Activated CD4-positive, alpha-beta T cell treated with anti-CD3 and anti-CD28 coated beads for 1 hour (primary cell): ENCODE measurements at regions not wholly inside any gene's neighbourhood (a gene's known extent, or its start where the extent isn't known, plus 50 kb on each side); places are given as distances from the start of the nearest gene placed in this dataset.
"Not testable (repeated sequence)": the region's sequence is repeated elsewhere in the genome, so short reads cannot be mapped to it uniquely, and the experiment has no call there.

ENCODE experiments used
- DNase-seq: peaks from one replicate; pipeline ENCODE4 v3.0.0-alpha.2; 2020

DNA sequence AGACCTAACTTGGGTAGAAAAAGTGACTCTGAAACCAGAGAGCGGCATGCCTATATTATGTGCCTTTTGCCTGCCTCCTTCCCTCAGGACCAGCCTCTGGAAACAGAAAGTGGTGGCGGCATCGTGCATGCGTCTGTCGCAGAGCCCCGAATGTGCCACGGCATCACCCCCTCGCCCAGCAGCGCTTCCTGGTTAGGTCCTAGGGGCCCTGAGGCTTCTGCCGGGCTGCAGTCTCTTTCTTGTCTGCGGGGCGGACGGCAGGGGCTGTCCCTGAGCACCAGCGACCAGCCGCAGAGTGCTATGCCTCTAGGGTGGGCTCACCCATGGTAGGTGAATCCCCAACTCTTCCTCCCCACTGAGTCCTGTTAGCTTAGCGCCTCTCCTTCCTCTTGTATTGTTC lies 68.7 kb downstream of the VSIG4 start:
- DNase-seq = no peak

- not testable (repeated sequence) for DNase-seq
Measured at GRCh38 chrX:65967159-65967558, 72.7 kb downstream of the VSIG4 start.

- no peak for DNase-seq
Measured at GRCh38 chrX:65961714-65962113, 78.2 kb downstream of the VSIG4 start.

GRCh38 chrX:65948103-65948502 lies 91.8 kb downstream of the VSIG4 start:
- DNase-seq = no peak

DNA sequence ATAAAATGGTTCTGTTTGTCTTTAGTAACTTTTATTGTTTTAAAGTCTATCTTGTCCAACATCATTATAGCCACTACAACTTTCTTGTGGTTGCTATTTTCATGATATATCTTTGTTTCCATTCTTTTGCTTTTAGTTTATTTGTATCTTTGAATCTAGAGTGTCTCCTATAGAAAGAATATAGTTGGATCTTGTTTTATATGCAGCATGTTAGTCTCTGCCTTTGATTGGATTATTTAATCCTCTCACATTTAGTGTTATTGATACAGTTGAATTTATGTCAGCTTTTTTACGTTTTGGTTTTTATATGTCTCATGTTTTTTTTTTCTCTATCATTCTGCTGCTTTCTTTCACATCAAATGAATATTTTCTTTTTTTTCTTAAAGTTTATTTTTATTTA lies 98.1 kb downstream of the VSIG4 start:
- DNase-seq = no peak

DNA sequence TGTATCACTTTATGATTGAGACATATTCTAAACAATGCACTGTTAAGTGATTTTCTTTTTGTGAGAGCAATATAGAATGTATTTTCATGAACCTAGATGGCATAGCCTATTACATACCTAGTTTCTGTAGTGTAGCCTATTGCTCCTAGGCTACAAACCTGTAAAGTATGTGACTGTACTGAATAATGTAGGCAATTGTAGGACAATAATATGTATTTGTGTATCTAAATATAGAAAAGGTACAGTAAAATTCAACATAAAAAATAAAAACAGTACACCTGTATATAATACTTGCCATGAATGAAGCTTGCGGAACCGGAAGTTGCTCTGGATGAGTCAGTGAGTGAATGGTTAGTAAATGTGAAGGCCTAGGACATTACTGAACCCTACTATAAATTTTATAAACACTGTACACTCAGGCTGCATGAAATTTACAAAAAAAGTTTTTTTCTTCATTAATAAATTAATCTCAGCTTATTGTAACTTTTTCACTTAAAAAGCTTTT lies 106.7 kb downstream of the VSIG4 start:
- no peak for DNase-seq

DNA sequence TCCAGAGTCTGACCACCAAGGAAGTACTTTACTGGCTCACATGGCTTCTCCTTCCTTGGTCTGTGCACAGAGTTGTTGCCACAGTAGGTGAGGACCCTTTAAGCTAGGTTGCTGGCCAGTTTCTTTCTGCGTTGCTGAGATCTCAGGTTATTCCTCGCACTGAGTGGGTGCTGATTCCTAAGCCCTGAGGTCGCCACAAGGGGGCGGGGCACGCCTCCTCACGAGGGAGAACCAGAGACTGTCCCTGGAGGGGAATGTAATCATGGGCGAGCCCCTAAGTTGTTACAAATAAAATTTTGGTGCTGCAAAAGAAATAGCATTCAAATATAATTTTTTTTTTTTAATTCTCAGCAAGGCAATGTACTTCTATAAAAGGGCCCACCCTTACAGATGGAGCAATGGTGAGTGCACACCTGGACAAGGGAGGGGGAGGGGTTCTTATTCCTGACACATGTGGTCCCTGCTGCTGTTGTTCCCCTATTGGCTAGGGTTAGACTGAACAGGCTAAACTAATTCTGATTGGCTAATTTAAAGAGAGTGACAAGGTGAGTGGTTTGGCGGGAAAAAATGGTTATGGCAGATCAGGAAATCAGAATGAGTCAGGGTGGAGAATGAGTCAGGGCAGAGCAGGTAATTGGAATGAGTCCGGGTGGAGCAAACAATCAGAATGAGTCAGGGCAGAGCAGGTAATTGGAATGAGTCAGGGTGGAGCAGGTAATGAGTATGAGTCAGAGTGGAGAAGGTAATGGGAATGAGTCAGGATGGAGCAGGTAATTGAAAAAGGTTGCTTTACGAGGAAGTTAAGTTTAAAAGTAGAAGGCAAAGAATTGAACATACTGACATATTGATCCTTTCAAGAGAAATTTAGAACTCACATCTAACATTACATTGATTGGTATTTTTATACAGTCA lies 107.5 kb downstream of the VSIG4 start:
- DNase-seq = no peak

DNA sequence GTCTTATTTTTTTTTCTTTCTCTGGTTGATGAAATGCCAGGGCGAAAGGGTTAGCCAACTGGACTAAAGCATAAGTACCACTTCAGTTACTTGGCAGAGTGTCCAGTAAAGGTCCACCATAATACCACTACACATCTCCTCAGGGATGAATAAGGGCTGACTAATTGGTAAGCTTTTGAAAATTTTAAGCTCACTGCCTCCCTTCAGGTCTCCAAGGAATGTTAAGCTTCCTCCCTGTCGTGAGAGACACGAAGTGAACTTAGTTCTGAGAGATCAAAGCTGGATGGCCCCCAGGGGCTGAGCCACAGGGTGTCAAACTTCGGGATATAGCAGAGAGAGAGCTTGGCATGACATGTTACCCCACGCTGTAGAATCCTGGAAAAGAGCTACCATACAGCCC lies 111.4 kb downstream of the VSIG4 start:
- DNase-seq = no peak

GRCh38 chrX:65927386-65927785 lies 112.5 kb downstream of the VSIG4 start:
- DNase-seq = not testable (repeated sequence)

- no peak for DNase-seq
Measured at GRCh38 chrX:65926095-65927019, 113.5 kb downstream of the VSIG4 start.

- no peak for DNase-seq
Measured at GRCh38 chrX:65925592-65925991, 114.3 kb downstream of the VSIG4 start.

DNA sequence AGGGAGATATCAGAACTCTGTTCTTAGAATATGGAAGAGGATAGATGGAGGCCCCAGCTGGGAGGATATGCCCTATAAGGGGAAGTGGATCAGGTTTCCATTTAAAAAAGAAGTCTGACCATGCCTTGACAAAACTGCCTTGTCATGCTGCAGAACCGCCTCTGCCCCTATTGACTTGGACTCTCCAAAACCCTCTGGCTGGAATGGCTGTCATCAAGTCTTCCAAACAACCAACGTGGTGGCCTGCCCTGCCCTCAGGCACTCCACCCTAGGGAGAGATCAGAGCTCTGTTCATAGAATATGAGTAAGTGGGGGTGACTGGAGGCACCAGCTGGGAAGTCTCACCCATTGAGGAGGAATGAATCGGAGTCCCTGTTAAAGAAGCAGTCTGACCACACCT lies 114.9 kb downstream of the VSIG4 start:
- no peak for DNase-seq

DNA sequence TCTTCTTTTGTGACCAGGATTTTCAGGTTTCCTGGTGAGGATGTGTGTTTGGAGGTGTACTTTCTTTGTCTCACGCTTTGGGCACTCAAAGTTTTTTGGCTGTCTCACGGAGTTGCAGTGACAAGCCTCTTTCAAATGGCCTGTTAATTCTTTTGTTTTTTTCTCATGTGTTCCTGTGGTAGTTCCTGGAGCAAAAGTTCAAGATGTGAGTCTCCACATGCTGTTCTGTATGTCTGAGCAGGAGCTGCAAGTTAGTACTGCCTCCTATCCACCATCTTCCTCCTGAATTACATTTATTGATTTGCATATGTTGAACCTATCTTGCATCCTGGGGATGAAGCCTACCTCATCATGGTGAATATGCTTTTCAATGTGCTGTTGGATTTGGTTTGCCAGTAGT lies 118.5 kb downstream of the VSIG4 start:
- no peak for DNase-seq

DNA sequence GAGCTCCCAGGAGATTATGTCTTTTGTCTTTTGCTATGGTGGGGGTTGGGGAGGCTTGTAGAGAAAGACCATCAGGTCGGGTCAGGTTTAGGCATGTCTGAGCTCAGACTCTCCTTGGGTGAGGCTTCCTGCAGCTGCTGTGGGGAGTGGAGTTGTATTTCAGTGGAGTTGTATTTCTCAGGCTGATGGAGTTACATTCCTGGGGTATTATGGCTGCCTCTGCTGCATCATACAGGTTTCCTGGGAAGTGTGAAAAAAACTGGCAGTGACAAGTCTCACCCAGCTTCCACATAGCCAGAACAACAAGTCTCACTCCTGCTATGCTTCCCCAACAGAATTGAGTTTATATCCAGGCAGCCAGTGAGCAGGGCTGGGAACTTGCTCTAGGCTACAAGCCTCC lies 119.3 kb downstream of the VSIG4 start:
- no peak for DNase-seq

DNA sequence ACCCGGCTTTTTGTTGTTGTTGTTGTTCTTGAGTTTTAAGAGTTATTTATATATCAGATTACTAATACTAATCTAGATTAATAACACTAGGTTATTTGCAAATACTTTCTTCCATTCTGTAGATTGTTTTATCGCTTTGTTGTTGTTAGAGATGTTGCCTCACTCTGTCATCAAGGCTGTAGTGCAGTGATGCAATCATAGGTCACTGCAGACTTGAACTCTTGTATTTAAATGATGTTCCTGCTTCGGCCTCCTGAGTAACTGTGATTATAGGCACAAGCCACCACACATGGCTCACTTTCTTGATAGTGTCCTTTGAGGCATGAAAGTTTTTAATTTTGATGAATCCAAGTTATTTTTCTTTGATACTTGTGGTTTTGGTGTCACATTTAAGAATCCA lies 129.0 kb downstream of the VSIG4 start:
- no peak for DNase-seq

GRCh38 chrX:65903750-65904149 lies 136.1 kb downstream of the VSIG4 start:
- DNase-seq = no peak

- no peak for DNase-seq
Measured at GRCh38 chrX:65902011-65902410, 137.9 kb downstream of the VSIG4 start.

DNA sequence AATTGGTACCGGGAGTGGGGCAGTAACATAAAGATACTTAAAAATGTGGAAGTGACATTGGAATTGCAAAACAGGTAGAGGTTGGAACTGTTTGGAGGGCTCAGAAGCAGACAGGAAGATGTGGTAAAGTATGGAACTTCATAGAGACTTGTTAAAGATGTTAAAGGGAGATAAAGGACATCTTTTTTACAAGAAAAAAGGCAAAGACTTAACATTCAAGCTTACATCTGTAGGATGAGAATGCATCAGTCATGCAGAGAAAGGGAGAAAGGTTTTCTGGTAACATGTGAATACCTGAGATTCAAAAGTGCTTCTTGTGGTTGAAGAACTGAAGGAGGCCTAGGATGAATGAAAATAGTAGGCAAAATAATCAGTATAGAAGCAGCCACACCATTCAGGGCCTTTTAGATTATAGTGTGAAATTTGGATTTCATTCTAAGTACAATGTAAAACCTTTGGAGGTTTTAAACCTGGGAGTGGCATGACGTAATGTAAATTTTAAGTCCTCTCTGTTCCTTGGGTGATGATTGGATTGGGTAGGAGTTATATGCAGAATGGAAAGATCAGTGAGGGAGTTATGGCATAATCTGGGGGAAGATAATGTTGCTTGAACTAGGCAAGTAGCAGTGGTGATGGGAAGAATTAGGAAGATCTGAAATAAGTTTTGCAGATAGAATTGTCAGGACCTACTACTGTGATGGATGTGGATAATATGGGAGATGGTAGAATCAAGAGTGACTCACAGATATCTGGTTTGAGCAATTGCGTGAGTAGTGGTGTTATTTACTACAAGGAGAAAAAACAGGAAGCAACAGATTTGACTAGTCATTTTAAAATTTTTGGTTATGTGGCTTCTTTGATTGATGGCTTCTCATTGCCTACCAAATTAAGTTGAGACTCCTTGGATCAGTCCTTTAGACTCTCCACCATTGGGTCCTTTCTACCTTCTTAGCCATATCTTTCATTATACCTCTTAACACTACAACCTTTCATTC lies 138.7 kb downstream of the VSIG4 start:
- no peak for DNase-seq

DNA sequence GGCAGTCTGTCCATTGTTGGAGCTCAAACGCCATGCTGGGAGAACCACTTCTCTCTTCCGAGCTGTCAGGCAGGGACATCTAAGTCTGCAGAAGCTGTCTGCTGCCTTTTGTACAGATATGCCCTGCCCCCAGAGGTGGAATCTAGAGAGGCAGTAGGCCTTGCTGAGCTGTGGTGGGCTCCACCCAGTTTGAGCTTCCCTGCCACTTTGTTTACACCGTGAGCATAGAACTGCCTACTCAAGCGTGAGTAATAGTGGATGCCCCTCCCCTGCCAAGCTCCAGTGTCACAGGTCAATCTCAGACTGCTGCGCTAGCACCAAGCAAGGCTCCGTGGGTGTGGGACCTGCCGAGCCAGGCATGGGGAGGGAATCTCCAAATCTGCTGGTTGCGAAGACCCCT lies 145.7 kb downstream of the VSIG4 start:
- DNase-seq = no peak

DNA sequence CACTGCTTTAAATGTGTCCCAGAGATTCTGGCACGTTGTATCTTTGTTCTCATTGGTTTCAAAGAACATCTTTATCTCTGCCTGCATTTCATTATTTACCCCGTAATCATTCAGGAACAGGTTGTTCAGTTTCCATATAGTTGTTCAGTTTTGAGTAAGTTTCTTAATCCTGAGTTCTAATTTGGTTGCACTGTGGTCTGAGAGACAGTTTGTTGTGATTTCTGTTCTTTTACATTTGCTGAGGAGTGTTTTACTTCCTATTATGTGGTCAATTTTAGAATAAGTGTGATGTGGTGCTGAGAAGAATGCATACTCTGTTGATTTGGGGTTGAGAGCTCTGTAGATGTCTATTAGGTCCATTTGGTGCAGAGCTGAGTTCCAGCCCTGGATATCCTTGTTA lies 148.1 kb downstream of the VSIG4 start:
- not testable (repeated sequence) for DNase-seq

- not testable (repeated sequence) for DNase-seq
Measured at GRCh38 chrX:65888150-65888549, 151.7 kb downstream of the VSIG4 start.

- no peak for DNase-seq
Measured at GRCh38 chrX:65883556-65883955, 156.3 kb downstream of the VSIG4 start.
